NCI-H82 (cell line): ENCODE measurements at regions not wholly inside any gene's neighbourhood (a gene's known extent, or its start where the extent isn't known, plus 50 kb on each side); places are given as distances from the start of the nearest gene placed in this dataset.
"Not testable (repeated sequence)": the region's sequence is repeated elsewhere in the genome, so short reads cannot be mapped to it uniquely, and the experiment has no call there.

ENCODE experiments used
- DNase-seq: peaks from one replicate; lab custom pipeline; 2025; lab: John Stamatoyannopoulos, UW

DNA sequence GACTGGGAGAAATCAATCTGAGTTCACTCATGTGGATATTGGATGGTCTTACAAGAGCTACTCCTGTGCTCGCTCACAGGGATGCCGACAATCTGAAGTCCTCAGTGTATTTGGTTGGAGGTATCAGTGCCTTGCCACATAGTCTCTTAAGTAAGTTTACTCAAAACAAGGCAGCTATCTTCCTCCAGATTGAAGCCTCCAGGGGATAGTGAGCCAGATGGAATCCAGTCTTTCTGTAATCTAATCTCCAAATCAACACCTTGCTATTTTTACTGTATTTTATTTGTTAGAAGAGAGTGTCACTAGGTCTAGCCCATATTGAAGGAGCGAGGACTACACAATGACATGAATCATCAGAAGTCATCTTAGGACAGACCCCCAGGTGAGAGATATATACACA, 456.6 kb upstream of the POT1 start:
- DNase-seq: no peak

DNA sequence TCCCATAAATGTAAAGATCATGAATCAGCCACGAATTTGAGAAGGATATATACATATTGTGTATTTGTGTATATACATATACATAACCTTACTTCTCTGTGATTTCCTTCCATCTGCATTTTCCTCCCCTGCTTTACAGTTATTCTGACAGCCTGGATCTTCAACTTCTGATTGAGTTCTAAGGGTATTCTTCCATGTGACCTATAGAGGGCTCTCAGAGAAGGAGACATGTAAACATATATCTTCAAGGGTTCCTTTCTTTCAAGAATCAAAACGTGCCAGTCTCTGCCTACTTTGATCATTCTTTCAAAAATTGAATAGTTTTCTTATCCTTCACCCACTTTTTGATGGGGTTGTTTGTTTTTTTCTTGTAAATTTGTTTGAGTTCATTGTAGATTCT, 453.7 kb upstream of the POT1 start:
- peak; percentile 26 for DNase-seq

DNA sequence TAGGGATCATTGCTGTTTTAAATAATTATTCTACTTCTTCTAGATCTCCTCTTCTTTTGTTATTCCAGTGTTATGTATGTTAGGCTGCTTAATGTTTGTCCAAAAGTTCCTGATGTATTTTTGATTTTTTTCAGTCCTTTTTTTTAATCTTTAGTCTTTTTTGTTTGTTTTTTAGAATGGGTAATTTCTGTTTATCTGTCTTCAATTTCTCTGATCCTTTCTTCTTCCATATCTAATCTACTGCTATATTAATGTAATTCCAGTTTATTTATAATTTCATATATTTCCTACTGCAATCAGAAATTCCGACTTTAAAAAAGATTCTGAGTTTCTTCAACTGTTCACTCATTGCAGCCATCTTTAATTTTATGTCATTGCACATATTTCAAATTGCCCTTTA, 452.8 kb upstream of the POT1 start:
- DNase-seq: no peak

DNA sequence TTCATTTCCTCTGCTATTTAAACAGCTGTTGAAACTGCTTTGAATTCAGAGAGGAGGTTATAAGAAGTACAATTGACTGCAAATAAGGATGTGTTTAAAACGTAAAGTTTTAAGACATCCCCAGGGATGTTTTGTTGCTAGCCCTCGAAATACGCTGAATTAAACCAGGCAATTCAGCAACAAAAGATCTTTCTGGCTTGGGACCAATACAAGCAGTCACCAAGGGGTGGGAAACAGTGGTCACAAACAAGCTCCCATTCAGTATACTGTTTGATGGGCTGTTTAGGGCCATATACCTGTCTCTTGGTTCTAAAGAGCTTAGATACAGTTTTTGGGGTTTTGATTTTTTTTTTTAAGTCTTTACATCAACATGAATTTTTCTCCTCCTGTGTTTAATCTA, 446.3 kb upstream of the POT1 start:
- DNase-seq: no peak

DNA sequence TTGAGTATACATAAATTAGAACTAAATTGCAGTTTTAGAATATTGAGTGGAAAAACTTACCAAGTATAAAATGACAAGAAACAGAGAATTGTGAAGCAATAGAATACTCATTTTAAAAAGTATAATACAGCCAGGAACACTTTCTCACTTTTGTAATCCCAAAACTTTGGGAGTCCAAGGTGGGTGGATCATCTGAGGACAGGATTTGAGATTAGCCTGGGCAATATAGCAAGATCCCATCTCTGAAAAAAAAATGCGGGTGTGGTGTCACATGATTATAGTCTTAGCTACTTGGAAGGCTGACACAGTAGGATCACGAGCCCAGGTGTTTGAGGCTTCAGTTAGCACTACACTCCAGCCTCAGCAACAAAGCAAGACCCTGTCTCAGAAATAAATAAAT, 440.9 kb upstream of the POT1 start:
- no peak for DNase-seq

DNA sequence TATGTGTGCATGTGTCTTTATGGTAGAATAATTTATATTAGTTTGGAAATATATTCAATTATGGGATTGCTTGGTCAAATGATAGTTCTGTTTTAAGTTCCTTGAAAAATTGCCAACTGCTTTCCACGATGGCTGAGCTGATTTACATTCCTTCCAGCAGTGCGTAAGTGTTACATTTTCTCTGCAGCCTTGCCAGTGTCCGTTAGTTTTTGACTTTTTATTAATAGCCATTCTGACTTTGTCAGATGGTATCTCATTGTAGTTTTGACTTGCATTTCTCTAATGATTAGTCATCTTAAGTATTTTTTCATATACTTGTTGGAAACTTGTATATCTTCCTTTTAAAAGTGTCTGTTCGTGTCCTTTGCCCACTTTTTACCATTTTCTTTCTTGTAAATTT, 434.2 kb upstream of the POT1 start:
- DNase-seq: no peak

DNA sequence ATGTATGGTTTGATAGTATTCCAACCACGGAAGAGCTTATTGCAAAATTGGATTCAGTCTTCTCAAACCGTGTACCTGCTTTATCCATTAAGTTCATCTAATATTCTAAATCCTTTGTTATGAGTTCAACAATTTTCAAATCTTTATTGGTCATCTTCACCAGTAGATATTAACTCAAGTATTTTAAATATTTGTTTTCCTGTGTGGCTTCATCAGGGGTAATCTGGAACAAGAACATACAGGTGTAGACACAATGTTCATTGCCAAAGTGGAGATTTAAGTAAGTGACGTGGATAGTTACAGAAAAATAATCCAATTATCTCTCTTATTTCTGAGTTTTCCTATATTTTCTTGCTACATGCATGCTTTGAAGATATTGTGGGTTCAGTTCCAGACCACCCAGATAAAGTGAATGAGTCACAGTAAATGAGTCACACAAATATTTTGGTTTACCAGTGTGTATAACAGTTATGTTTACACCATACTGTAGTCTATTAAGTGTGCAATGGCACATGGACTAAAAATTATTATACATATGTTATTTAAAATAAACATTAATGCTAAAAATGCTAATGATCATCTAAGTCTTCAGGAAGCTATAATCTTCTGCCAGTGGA, 429.0 kb upstream of the POT1 start:
- no peak for DNase-seq

DNA sequence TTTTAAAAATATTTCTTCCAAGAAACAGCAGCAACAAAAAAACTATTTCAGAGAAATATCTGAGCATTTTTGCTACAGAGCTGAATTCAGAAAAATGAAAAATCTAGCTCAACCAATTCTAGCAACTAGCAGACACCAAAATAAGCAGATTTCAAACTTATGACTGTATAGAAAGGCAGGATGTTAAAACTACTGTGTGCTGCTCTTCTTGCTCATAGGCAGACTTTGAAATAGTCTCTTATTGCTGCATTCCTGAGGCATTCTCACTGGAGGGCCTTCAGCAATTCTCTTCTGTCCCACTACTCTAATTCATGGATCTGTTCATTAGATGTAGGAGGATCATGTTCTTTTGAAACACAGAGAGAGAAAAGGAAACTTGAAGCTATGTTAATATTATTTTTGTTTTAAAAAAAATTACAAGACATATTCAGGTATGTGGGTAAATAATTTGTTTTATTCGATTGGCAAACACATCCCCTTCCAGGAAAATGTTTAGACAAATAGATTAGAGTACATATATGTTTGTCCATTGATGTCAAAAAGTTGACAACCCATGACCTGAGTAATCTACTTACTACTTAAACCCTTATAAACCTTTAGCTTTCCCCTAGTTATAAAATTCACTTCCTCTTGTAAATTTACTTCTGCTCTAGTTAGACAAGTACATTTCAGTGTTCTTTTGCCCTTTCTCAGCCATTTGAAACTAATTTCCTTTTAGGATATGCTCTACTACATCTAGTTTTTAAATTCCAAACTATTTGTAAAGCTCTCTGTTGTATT, 428.2 kb upstream of the POT1 start:
- DNase-seq: no peak

DNA sequence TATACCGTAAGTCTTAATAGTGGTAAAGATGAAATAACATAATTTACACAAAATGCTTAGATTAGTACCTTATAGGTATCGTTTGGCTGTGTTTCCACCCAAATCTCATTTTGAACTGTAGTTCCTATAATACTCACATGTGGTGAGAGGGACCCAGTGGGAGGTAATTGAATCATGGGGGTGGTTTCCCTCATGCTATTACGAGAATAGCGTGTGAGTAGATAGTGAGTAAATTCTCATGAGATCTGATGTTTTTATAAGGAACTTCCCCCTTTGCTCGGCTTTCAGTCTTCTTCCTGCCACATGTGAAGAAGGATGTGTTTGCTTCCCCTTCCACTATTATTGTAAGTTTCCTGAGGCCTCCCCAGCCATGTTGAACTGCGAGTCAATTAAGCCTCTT, 426.3 kb upstream of the POT1 start:
- DNase-seq: no peak

DNA sequence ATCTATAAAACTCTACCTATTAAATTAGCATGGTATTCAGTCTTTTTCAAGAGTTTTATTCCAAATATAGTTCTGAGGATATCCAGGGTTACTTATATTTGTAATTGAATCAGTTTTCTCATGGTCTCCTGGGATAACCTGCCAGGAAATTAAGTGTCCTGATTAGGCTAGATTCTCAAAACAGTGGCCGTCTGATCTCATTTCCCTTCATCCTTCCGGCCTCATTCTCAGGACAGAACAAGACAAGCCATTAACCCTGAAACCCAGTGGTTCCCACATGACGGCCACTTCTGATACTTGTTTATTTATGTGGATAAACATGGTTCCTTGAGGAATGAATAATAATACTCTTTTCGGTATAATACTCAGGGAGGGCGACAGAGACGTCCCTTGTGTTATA, 417.6 kb upstream of the POT1 start:
- DNase-seq: no peak

DNA sequence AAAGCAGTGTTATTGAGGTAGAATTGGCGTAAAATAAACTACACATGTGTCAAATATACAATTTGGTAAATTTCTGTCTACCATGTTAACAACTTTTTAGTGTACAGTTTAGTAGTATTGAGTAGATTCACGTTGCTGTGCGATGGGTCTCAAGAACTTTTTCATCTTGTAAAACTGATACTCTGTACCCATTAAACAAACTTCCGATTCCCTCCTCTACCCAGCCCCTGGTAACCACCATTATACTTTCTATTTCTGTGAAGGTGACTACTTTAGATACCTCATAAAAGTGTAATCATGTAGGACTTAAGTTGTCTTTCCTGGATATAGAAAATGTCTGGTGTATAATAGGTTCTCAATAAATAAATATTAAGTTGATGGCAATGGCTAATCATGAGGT, 408.5 kb upstream of the POT1 start:
- DNase-seq: no peak

DNA sequence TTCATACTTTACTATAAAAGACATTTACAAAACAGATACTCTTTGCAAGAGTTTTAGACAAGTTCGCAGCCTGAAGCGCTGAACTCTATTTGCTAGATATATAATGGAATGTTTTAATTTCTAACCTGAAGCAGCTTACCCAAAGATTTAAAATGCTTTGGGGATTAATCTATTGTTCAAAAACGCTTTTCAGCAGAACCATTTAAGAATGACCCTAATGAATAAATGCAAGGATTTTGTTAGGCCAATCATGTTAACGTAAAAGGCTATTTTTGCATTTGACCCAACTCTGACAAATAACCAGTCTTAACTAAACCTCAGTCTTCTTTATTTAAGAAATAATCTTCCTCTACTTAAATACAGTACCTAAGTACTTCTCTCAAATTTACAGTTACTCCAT, 406.7 kb upstream of the POT1 start:
- no peak for DNase-seq

DNA sequence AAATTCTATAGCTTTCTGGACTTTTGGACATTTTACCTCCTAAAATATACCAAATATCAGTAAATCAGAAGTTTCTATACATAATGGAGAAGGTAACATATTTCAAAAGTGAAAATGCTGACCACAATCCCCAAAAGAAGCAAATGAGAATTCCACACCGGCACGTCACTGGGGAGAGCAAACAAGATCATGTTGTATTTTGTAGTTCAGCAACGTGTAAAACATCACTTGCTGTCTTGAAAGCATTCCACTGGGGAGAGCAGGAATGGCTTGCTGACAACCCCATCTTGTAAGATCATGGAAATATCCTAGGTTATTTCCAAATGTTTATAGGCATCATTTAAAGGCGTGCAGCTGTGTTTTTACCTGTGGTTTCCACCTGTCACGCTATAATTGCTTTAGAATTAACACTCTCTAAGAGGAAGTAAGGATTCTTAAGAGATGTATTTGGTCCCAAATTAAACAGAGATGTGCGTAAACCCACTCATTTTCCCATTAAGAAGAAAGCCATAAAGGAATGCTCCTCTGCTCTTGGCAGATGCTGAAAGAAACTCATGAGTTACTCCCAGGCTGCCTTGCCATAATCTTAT, 397.1 kb upstream of the POT1 start:
- no peak for DNase-seq

DNA sequence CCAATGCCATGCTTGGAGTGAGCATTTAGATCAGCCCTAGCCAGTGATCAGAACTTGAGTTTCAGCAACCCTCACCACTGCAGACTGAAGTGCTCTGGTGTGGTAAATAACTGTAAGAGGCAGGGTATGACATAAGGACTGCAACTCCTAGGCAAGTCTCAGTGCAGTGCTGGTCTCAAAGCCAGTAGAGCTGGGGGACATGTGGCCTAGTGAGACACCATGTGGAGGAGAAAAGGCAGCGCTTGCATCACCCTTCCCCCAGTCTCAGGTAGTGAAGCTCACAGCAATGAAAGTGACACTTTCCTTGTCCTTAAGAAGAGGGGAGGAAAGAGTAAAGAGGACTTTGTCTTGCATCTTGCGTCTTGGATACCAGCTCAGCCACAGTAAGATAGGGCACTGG, 386.8 kb upstream of the POT1 start:
- DNase-seq: peak; percentile 91

DNA sequence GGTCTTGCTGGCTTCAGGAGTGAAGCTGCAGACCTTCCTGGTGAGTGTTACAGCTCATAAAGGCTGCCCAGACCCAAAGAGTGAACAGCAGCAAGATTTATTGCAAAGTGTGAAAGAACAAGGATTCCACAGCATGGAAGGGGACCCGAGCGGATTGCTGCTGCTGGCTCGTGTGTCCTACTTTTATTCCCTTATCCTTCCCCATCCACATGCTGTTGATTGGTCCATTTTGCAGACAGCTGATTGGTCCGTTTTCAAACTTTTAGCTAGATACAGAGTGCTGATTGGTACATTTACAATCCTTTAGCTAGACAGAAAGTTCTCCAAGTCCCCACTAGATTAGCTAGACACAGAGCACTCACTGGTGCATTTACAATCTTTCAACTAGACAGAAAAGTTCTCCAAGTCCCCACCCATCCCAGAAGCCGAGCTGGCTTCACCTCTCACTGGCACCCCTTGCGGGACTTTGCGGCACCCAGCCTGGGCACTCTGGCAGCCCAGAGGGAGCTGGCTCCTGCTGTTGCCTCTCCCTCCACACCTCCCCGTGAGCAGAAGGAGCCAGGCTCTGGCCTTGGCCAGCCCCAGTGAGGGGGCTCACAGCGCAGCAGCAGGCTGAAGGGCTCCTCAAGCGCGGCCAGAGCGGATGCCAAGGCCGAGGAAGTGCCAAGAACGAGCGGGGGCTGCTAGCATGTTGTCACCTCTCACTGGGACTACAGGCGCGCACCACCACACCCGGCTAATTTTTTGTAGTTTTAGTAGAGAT, 369.6 kb upstream of the POT1 start:
- no peak for DNase-seq

DNA sequence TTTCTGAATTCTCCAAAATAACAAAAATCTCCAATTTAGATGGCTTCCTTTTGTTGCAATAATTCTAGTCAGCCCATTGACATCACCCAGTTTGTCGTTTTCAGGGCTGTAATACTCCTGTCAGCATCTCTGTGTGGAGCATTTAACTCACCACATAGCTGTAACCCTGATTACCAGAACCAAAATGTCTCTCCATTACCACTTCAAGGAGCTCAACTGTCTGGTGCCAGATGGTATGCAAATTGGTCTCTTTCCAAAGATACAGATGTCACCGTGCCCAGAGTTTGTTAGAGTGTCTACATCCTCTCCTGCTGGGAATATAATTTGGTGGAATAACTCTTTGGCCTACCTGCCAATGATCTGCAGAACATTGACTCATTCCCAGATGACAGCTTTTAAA, 350.3 kb upstream of the POT1 start:
- DNase-seq: peak; percentile 89

DNA sequence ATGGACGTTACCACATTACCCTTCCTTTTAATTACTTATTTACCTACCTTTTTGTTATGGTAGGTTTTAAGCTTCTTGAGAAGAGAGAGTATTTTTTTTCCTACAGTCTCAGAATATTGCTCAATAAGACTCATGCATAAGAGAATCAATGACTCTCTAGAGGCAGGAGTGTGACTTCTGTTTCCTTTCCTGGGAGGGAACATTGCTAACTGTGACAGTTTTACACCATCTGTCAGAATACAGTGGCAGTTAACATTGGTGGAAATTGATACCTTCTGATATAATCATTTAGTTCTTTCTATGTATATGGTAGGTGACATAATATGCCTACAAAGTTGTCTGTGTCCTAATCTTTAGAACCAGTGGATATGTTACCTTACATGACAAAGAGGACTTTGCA, 348.7 kb upstream of the POT1 start:
- DNase-seq: no peak

DNA sequence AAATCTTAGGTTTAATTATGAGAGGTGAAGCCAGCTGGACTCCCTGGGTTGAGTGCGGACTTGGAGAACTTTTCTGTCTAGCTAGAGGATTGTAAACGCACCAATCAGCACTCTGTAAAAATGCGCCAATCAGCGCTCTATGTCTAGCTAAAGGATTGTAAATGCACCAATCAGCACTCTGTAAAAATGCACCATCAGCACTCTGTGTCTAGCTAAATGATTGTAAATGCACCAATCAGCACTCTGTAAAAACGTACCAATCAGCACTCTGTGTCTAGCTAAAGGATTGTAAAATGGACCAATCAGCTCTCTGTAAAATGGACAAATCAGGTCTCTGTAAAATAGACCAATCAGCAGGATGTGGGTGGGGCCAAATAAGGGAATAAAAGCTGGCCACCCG, 345.1 kb upstream of the POT1 start:
- not testable (repeated sequence) for DNase-seq

DNA sequence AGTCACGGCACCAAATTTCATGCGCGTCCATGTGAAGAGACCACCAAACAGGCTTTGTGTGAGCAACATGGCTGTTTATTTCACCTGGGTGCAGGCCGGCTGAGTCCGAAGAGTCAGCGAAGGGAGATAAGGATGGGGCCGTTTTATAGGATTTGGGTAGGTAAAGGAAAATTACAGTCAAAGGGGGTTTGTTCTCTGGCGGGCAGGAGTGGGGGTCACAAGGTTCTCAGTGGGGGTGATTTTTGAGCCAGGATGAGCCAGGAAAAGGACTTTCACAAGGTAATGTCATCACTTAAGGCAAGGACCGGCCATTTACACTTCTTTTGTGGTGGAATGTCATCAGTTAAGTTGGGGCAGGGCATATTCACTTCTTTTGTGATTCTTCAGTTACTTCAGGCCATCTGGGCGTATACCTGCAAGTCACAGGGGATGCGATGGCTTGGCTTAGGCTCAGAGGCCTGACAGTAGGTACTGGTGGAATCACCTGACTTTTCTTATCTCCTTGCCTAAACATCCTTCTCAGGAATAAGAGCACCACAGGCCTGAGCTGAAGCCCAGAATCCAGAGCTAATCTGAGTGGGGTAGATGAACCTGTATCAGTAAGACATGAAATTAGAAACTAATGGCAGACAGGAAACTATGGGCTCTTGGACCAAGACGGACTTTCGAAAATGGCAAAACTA, 334.7 kb upstream of the POT1 start:
- not testable (repeated sequence) for DNase-seq

DNA sequence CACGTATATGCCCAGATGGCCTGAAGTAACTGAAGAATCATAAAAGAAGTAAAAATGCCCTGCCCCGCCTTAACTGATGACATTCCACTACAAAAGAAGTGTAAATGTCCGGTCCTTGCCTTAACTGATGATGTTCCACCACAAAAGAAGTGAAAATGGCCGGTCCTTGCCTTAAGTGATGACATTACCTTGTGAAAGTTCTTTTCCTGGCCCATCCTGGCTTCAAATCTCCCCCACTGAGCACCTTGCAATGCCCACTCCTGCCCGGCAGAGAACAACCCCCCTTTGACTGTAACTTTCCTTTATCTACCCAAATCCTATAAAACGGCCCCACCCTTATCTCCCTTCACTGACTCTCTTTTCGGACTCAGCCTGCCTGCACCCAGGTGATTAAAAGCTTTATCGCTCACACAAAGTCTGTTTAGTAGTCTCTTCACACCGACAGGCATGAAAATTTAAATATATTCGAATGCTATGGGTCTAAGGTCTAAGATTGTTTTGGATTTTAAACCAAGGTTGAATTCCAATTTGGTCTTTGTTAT, 329.3 kb upstream of the POT1 start:
- DNase-seq: not testable (repeated sequence)

DNA sequence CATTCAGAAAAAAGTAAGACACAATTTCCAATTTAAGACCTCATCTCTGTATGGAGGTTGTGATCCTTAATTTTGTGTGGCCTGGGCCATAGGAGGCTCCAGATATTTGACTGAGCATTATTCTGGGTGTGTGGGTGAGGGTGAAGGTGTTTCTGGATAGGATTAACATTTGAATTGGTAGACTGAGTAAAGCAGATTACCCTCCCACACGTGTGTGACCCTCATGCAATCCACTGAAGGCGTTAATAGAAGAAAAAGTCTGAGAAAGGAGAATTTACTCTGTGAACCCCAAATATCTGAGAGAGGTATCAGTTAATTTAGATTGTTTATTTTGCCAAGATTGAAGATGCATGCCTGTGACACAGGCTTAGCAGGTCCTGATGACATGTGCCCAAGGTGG, 328.0 kb upstream of the POT1 start:
- no peak for DNase-seq

DNA sequence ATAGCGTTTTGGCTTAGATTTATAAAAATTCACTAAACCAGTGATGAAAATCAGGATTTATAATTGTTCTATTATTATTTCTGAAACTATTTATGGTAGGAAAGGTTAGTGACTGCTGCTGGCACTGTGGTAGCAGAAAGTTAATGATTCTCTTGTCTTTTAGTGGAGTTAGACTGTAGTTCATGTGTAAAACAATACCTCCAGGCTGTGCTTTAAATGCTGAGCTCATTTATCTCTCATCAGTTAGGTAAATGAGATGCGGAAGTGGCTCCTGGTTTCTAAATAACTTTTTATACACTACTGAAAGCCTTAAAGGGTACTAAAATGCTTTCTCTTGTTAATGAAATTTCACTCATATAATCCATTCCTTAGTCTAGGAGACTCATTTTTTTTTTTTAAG, 326.8 kb upstream of the POT1 start:
- DNase-seq: no peak
